HK-2 (cell line): ENCODE measurements at regions not wholly inside any gene's neighbourhood (a gene's known extent, or its start where the extent isn't known, plus 50 kb on each side); places are given as distances from the start of the nearest gene placed in this dataset.
A peak's percentile ranks its signal among the peaks of the same experiment; 100 is the strongest.
"Not testable (repeated sequence)": the region's sequence is repeated elsewhere in the genome, so short reads cannot be mapped to it uniquely, and the experiment has no call there.

Source experiments
- DNase-seq: peaks from one replicate; pipeline ENCODE4 v3.0.0-alpha.2; 2018; ENCODE audit not compliant: unreplicated experiment

- no peak for DNase-seq
Observed at GRCh38 chr10:23648618-23649017, 209.7 kb downstream of the OTUD1 start.

GRCh38 chr10:23656735-23657134 is 217.9 kb downstream of the OTUD1 start:
- no peak for DNase-seq

- DNase-seq = no peak
Observed at GRCh38 chr10:23657677-23658076, 218.8 kb downstream of the OTUD1 start.

- not testable (repeated sequence) for DNase-seq
Observed at GRCh38 chr10:23671866-23672265, 233.0 kb downstream of the OTUD1 start.

GRCh38 chr10:23675585-23675984 is 236.7 kb downstream of the OTUD1 start:
- no peak for DNase-seq

GRCh38 chr10:23676296-23676695 is 237.4 kb downstream of the OTUD1 start:
- no peak for DNase-seq

GRCh38 chr10:23686722-23687121 is 247.8 kb downstream of the OTUD1 start:
- no peak for DNase-seq

GRCh38 chr10:23692736-23693135 is 253.9 kb downstream of the OTUD1 start:
- no peak for DNase-seq

GRCh38 chr10:23693501-23693901 is 254.6 kb downstream of the OTUD1 start:
- DNase-seq = no peak

GRCh38 chr10:23693925-23694324 is 255.1 kb downstream of the OTUD1 start:
- DNase-seq = no peak

- no peak for DNase-seq
Observed at GRCh38 chr10:23694446-23694920, 255.6 kb downstream of the OTUD1 start.

- no peak for DNase-seq
Observed at GRCh38 chr10:23694921-23695824, 256.3 kb downstream of the OTUD1 start.

- DNase-seq = no peak
Observed at GRCh38 chr10:23695825-23696420, 257.0 kb downstream of the OTUD1 start.

- no peak for DNase-seq
Observed at GRCh38 chr10:23696476-23696875, 257.6 kb downstream of the OTUD1 start.

GRCh38 chr10:23702977-23703414 is 264.1 kb downstream of the OTUD1 start:
- peak; percentile 37 for DNase-seq

GRCh38 chr10:23715363-23715762 is 276.5 kb downstream of the OTUD1 start:
- DNase-seq = no peak

- DNase-seq = no peak
Observed at GRCh38 chr10:23717913-23718312, 279.0 kb downstream of the OTUD1 start.

- DNase-seq = no peak
Observed at GRCh38 chr10:23718946-23719345, 280.1 kb downstream of the OTUD1 start.

- DNase-seq = no peak
Observed at GRCh38 chr10:23723796-23724195, 284.9 kb downstream of the OTUD1 start.

GRCh38 chr10:23725548-23725947 is 286.7 kb downstream of the OTUD1 start:
- no peak for DNase-seq

- no peak for DNase-seq
Observed at GRCh38 chr10:23742368-23742767, 303.5 kb downstream of the OTUD1 start.

- no peak for DNase-seq
Observed at GRCh38 chr10:23742807-23743206, 303.9 kb downstream of the OTUD1 start.

GRCh38 chr10:23754179-23754578 is 315.3 kb downstream of the OTUD1 start:
- DNase-seq = no peak
